CD4-positive, alpha-beta T cell (primary cell): ENCODE measurements at regions not wholly inside any gene's neighbourhood (a gene's known extent, or its start where the extent isn't known, plus 50 kb on each side); places are given as distances from the start of the nearest gene placed in this dataset.

Experiments used
- ATAC-seq: fragments of 200-7000 bp; cut with Tn5 transposase; one replicate; pipeline ENCODE4 v1.10.0; 2022; ENCODE audit warnings: mild to moderate bottlenecking; ENCODE audit not compliant: poor library complexity
- CTCF ChIA-PET: fragments of 350-600 bp; sonication (Branson Sonifier 250); formaldehyde crosslinking; loops from one replicate; lab custom pipeline; 2021; ENCODE audit warnings: antibody characterized with exemption, inconsistent platforms; lab: Charles Lee
- POLR2A ChIA-PET: fragments of 350-600 bp; sonication (Branson Sonifier 250); formaldehyde crosslinking; loops from one replicate; lab custom pipeline; 2021; ENCODE audit warnings: antibody characterized with exemption, inconsistent platforms; lab: Charles Lee
- DNase-seq, 14 experiments: peaks; one replicate each; pipeline ENCODE4 v3.0.0-alpha.2; 2013 to 2020; ENCODE audit warnings: mixed read lengths in 2 of 14
- H3K27ac ChIP-seq, 2 donors: one replicate each; pipeline versions ENCODE4 v1.5.1 to v1.7.0; 2013; ENCODE audit warnings: low read length in 2 of 2, low read depth in 1 of 2, mild to moderate bottlenecking in 1 of 2
- H3K27me3 ChIP-seq, 2 experiments: 1 replicate in 1 of 2; 2 replicates in 1 of 2; pipeline versions ENCODE4 v1.6.1 to v1.7.0; 2013; ENCODE audit warnings: low read length in 2 of 2, control low read depth in 1 of 2, mild to moderate bottlenecking in 1 of 2, moderate library complexity in 1 of 2; ENCODE audit not compliant: insufficient read depth in 2 of 2, control insufficient read depth in 1 of 2
- H3K36me3 ChIP-seq: one replicate; pipeline ENCODE4 v1.6.1; 2013; ENCODE audit warnings: low read length, control low read depth; ENCODE audit not compliant: insufficient read depth
- H3K4me1 ChIP-seq: one replicate; pipeline ENCODE4 v1.6.1; 2013; ENCODE audit warnings: low read length, control low read depth; ENCODE audit not compliant: insufficient read depth
- H3K4me3 ChIP-seq: one replicate; pipeline ENCODE4 v1.5.1; 2013; ENCODE audit warnings: mild to moderate bottlenecking, low read length, moderate library complexity
- H3K9me3 ChIP-seq, 2 experiments: 1 replicate in 1 of 2; 2 replicates in 1 of 2; pipeline versions ENCODE4 v1.6.1 to v1.7.0; 2013; ENCODE audit warnings: low read length in 2 of 2, mild to moderate bottlenecking in 2 of 2, control low read depth in 1 of 2, moderate library complexity in 1 of 2; ENCODE audit not compliant: control insufficient read depth in 1 of 2, insufficient read depth in 1 of 2
- H3K27ac Mint-ChIP-seq: one replicate; pipeline ENCODE4 v1.8.0; 2020; ENCODE audit warnings: mixed read lengths
- H3K27me3 Mint-ChIP-seq: one replicate; pipeline ENCODE4 v1.8.0; 2021; ENCODE audit warnings: mixed read lengths
- H3K36me3 Mint-ChIP-seq: one replicate; pipeline ENCODE4 v1.8.0; 2021; ENCODE audit warnings: low read depth, mixed read lengths
- H3K4me1 Mint-ChIP-seq: one replicate; pipeline ENCODE4 v1.8.0; 2021; ENCODE audit warnings: low read depth, mixed read lengths
- H3K4me3 Mint-ChIP-seq: one replicate; pipeline ENCODE4 v1.8.0; 2020; ENCODE audit warnings: mild to moderate bottlenecking, mixed read lengths
- H3K9me3 Mint-ChIP-seq: one replicate; pipeline ENCODE4 v1.8.0; 2020; ENCODE audit warnings: mixed read lengths
- CTCF ChIP-seq: fragments of 200-600 bp; IDR thresholded peaks from one replicate; pipeline ENCODE4 v1.8.0; 2022; ENCODE audit warnings: antibody characterized with exemption, mild to moderate bottlenecking
- intact Hi-C, 2 experiments: fragments of 100-400 bp; cut with DNase I in 1 of 2; cut with micrococcal nuclease in 1 of 2; formaldehyde crosslinking; loops; one replicate each; pipeline versions ENCODE4 v1.15.1 to v1.9.0; 2023 to 2025; cut with DNase I, micrococcal nuclease

GRCh38 chr2:49286726-49287125, 132.4 kb upstream of the FSHR start:
- ChIA-PET POLR2A (no interaction called here), CTCF (no interaction called here)
- H3K4me1 Mint-ChIP-seq = no peaks in the 10 kb centered on the region
- H3K4me3 Mint-ChIP-seq = no peak overlapping the region
- ATAC-seq = no peak
- no peak for TF ChIP-seq CTCF
- H3K9me3 Mint-ChIP-seq = peaks cover 10% of the 10 kb centered on the region
- Histone ChIP-seq H3K4me1 (no peaks in the 10 kb centered on the region), H3K9me3 (no peaks in the 10 kb centered on the region), H3K27me3 (no peaks in the 10 kb centered on the region), H3K36me3 (no peaks in the 10 kb centered on the region), H3K27ac (no peak overlapping the region), H3K4me3 (no peak overlapping the region)
- no peak for DNase-seq
- no peaks in the 10 kb centered on the region for H3K36me3 Mint-ChIP-seq
- intact Hi-C loops = no loop called here
- no peaks in the 10 kb centered on the region for H3K27me3 Mint-ChIP-seq
- H3K27ac Mint-ChIP-seq = no peak overlapping the region

- no peaks in the 10 kb centered on the region for H3K36me3 ChIP-seq
- no peak overlapping the region for H3K27ac Mint-ChIP-seq
- H3K4me1 ChIP-seq = no peaks in the 10 kb centered on the region
- ChIA-PET POLR2A (no interaction called here), CTCF (no interaction called here)
- no peak overlapping the region for H3K4me3 Mint-ChIP-seq
- H3K4me3 ChIP-seq = no peak overlapping the region
- no peaks in the 10 kb centered on the region for H3K9me3 ChIP-seq
- H3K27ac ChIP-seq = no peak overlapping the region
- H3K36me3 Mint-ChIP-seq = no peaks in the 10 kb centered on the region
- ATAC-seq (no peak), DNase-seq (no peak)
- no peaks in the 10 kb centered on the region for H3K27me3 Mint-ChIP-seq
- intact Hi-C loops = no loop called here
- no peaks in the 10 kb centered on the region for H3K27me3 ChIP-seq
- H3K9me3 Mint-ChIP-seq = peaks cover 11% of the 10 kb centered on the region
- H3K4me1 Mint-ChIP-seq = no peaks in the 10 kb centered on the region
- no peak for TF ChIP-seq CTCF
Measured at GRCh38 chr2:49286045-49286444, 131.7 kb upstream of the FSHR start.

GRCh38 chr2:49278561-49278960, 124.2 kb upstream of the FSHR start:
- Mint-ChIP-seq H3K27me3 (no peaks in the 10 kb centered on the region), H3K27ac (no peak overlapping the region), H3K4me3 (no peak overlapping the region), H3K9me3 (peaks cover 17% of the 10 kb centered on the region), H3K4me1 (no peaks in the 10 kb centered on the region), H3K36me3 (no peaks in the 10 kb centered on the region)
- TF ChIP-seq CTCF = no peak
- Histone ChIP-seq H3K36me3 (no peaks in the 10 kb centered on the region), H3K27me3 (no peaks in the 10 kb centered on the region), H3K9me3 (no peaks in the 10 kb centered on the region), H3K4me3 (no peak overlapping the region), H3K27ac (no peak overlapping the region), H3K4me1 (no peaks in the 10 kb centered on the region)
- POLR2A ChIA-PET = no interaction called here
- no peak for DNase-seq
- ATAC-seq = no peak
- CTCF ChIA-PET = no interaction called here
- intact Hi-C loops = no loop called here
